Spleen (tissue), 7 donors: ENCODE measurements at regions not wholly inside any gene's neighbourhood (a gene's known extent, or its start where the extent isn't known, plus 50 kb on each side); places are given as distances from the start of the nearest gene placed in this dataset.

Experiments
- POLR2A ChIP-seq, 3 donors: fragments of 450-650 bp; IDR thresholded peaks; one replicate each; pipeline ENCODE4 v1.5.1; 2017; ENCODE audit warnings: antibody characterized with exemption in 3 of 3, mild to moderate bottlenecking in 1 of 3
- TF ChIP-seq, protein P1 (sequence below), 11 experiments: fragments of 200-600 bp in 7 of 11; fragments of 450-650 bp in 4 of 11; sonication (generic) in 4 of 11; IDR thresholded peaks in 8 of 11; conservative IDR thresholded peaks in 3 of 11; 1 replicate in 7 of 11; 2 replicates in 4 of 11; pipeline versions ENCODE4 v1.4.0 to v1.8.0; 2016 to 2021; ENCODE audit warnings: antibody characterized with exemption in 11 of 11, inconsistent platforms in 4 of 11, mild to moderate bottlenecking in 1 of 11
- donor health status: DM: no; HTN: no; CAD: no; lungs with moderate emphysema.
- donor health status: DM: no; HTN: no; CAD: no.
- donor health status: DM: no; HTN: no; CAD: no.

DNA sequence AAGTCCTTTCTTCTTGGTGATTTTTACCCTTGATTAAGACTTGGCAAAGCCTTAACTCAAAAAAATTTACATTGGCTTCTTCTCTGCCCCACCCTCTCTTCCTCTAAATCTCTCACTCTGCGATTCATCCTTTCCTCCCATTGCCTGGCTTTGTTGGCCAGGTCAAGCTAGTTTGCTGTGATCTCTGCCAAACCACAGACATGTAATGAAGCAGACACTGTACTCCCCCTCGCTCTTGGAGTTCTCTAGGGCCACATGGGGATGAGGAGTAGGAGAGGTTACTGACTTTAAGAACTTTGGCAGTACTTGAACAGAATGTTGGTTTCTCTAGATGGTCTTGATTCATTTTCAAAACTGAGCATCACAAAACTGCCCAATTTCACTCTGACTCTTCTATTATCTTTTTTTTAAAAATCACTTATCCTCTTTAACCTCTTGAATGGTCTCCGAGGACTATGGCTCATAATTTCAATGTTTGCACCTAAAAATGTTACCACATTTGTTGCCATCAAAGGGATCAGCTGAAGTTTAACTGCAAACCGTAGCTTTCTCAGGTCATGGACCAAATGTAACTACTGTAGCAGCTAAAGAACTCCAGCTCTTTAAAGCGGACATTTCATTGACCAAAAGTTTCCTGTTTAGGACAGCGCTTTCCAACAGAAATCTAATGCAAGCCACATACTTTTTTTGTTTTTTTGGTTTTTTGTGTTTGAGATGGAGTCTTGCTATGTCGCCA, 62.7 kb upstream of the IPO9 start:
- TF ChIP-seq, protein P1, sequence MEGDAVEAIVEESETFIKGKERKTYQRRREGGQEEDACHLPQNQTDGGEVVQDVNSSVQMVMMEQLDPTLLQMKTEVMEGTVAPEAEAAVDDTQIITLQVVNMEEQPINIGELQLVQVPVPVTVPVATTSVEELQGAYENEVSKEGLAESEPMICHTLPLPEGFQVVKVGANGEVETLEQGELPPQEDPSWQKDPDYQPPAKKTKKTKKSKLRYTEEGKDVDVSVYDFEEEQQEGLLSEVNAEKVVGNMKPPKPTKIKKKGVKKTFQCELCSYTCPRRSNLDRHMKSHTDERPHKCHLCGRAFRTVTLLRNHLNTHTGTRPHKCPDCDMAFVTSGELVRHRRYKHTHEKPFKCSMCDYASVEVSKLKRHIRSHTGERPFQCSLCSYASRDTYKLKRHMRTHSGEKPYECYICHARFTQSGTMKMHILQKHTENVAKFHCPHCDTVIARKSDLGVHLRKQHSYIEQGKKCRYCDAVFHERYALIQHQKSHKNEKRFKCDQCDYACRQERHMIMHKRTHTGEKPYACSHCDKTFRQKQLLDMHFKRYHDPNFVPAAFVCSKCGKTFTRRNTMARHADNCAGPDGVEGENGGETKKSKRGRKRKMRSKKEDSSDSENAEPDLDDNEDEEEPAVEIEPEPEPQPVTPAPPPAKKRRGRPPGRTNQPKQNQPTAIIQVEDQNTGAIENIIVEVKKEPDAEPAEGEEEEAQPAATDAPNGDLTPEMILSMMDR (IDR thresholded peaks at IDR 0.05 in 8 of 11, conservative IDR thresholded peaks at IDR 0.05 in 3 of 11), result no peak
- no peak for TF ChIP-seq POLR2A (IDR thresholded peaks at IDR 0.05)
